K562 (cell line): ENCODE measurements at regions not wholly inside any gene's neighbourhood (a gene's known extent, or its start where the extent isn't known, plus 50 kb on each side); places are given as distances from the start of the nearest gene placed in this dataset.

ENCODE experiments used
- ATAC-seq: fragments of 200-7000 bp; cut with Tn5 transposase; 3 replicates; pipeline ENCODE4 v1.9.1; 2020; ENCODE audit warnings: moderate library complexity
- BruUV-seq: library from RNA; stranded (reverse); fragments of 400-500 nt; replicated peaks from 2 replicates; lab custom pipeline; 2021; lab: Mats Ljungman, UMichigan
- CTCF ChIA-PET: fragments of 300-600 bp; formaldehyde crosslinking; extraction: SDS; loops from one replicate; lab custom pipeline; 2021; ENCODE audit warnings: low intra/inter-chr PET ratio; lab: Yijun Ruan, JAX
- POLR2A ChIA-PET: fragments of 300-600, 350-650 bp; sonication (Branson Sonifier 250); formaldehyde crosslinking; extraction: SDS; loops from one replicate; lab custom pipeline; 2021; ENCODE audit warnings: antibody characterized with exemption, inconsistent platforms; lab: Yijun Ruan, JAX
- DNase-seq, 4 experiments: peaks; one replicate each; pipeline versions ENCODE4 v3.0.0 to v3.0.0-alpha.2; 2011 to 2018; ENCODE audit warnings: low spot score in 3 of 4, mixed read lengths in 3 of 4; ENCODE audit errors: extremely low read depth in 1 of 4
- FAIRE-seq: peaks from 2 replicates; lab custom pipeline; 2011; peaks lifted over from hg19 to GRCh38; lab: Jason Lieb, UNC
- H2AFZ ChIP-seq: 2 replicates; pipeline ENCODE4 v1.6.0; 2011; ENCODE audit warnings: low read depth, low read length, control low read depth, inconsistent platforms
- H3K27ac ChIP-seq: fragments of 200-600 bp; 3 replicates; pipeline ENCODE4 v1.8.0; 2011; ENCODE audit warnings: low read depth, mild to moderate bottlenecking, control low read depth, inconsistent platforms, low read length, moderate library complexity, mixed read lengths; ENCODE audit errors: extremely low read depth
- H3K27me3 ChIP-seq, 2 experiments: fragments of 300-600 bp in 1 of 2; 2 replicates in 1 of 2; 3 replicates in 1 of 2; pipeline versions ENCODE4 v1.6.0 to v1.8.0; 2011; ENCODE audit warnings: inconsistent platforms in 2 of 2, low read length in 2 of 2, mild to moderate bottlenecking in 1 of 2, mixed read lengths in 1 of 2, moderate library complexity in 1 of 2; ENCODE audit not compliant: control insufficient read depth in 2 of 2, insufficient read depth in 2 of 2
- H3K36me3 ChIP-seq: fragments of 300-600 bp; 3 replicates; pipeline ENCODE4 v1.8.0; 2011; ENCODE audit warnings: mild to moderate bottlenecking, low read length, inconsistent platforms; ENCODE audit not compliant: control insufficient read depth, insufficient read depth
- H3K4me1 ChIP-seq, 2 experiments: fragments of 200-600 bp in 1 of 2; replicated peaks in 1 of 2; 2 replicates in 1 of 2; 3 replicates in 1 of 2; pipeline versions ENCODE4 v1.5.1 to v1.8.0; 2011; ENCODE audit warnings: inconsistent platforms in 2 of 2, low read length in 2 of 2, mild to moderate bottlenecking in 1 of 2, mixed read lengths in 1 of 2, moderate library complexity in 1 of 2; ENCODE audit not compliant: control insufficient read depth in 2 of 2, insufficient read depth in 2 of 2
- H3K4me2 ChIP-seq: 2 replicates; pipeline ENCODE4 v1.6.1; 2011; ENCODE audit warnings: low read length, control low read depth, inconsistent platforms, mixed read lengths; ENCODE audit not compliant: insufficient read depth
- H3K4me3 ChIP-seq: fragments of 200-600 bp; sonication (generic), shearing (Covaris generic); 2 replicates; pipeline ENCODE4 v1.5.1; 2016; ENCODE audit warnings: control low read depth, inconsistent platforms
- H3K79me2 ChIP-seq: fragments of 200-600 bp; 3 replicates; pipeline ENCODE4 v1.8.0; 2011; ENCODE audit warnings: low read length, inconsistent platforms; ENCODE audit not compliant: control insufficient read depth, insufficient read depth
- H3K9ac ChIP-seq, 2 experiments: 2 replicates each; pipeline versions ENCODE4 v1.6.0 to v1.6.1; 2011; ENCODE audit warnings: low read depth in 2 of 2, low read length in 2 of 2, control low read depth in 1 of 2, inconsistent platforms in 1 of 2, mild to moderate bottlenecking in 1 of 2, mixed read lengths in 1 of 2; ENCODE audit not compliant: insufficient read depth in 1 of 2
- H3K9me1 ChIP-seq: one replicate; pipeline ENCODE4 v1.6.0; 2011; ENCODE audit warnings: inconsistent platforms, mild to moderate bottlenecking, low read length, moderate library complexity; ENCODE audit not compliant: control insufficient read depth, insufficient read depth
- H3K9me3 ChIP-seq: replicated peaks from 2 replicates; pipeline ENCODE4 v1.5.1; 2011; ENCODE audit warnings: low read depth, low read length, inconsistent platforms; ENCODE audit not compliant: control insufficient read depth, insufficient read depth
- H4K20me1 ChIP-seq: replicated peaks from 2 replicates; pipeline ENCODE4 v1.6.1; 2011; ENCODE audit warnings: low read length, inconsistent platforms, mixed read lengths; ENCODE audit not compliant: control insufficient read depth, insufficient read depth
- CBFA2T2 ChIP-seq: fragments of 450-650 bp; conservative IDR thresholded peaks from 2 replicates; pipeline ENCODE4 v1.6.1; 2017; ENCODE audit warnings: mild to moderate bottlenecking
- GATAD2A ChIP-seq: fragments of 450-650 bp; IDR thresholded peaks from 2 replicates; pipeline ENCODE4 v1.6.1; 2017
- KHSRP ChIP-seq: fragments of 450-650 bp; IDR thresholded peaks from 2 replicates; pipeline ENCODE4 v1.6.1; 2017
- NEUROD1 ChIP-seq: fragments of 150-350 bp; IDR thresholded peaks from 2 replicates; pipeline ENCODE4 v1.6.1; 2014; ENCODE audit warnings: borderline replicate concordance, low read length, low read depth; ENCODE audit not compliant: partially characterized antibody
- POLR2AphosphoS2 ChIP-seq: IDR thresholded peaks from 2 replicates; pipeline ENCODE4 v1.6.1; 2012; ENCODE audit warnings: low read length, improper control_type of control experiment
- SIN3B ChIP-seq: fragments of 450-650 bp; IDR thresholded peaks from 2 replicates; pipeline ENCODE4 v1.6.1; 2017; ENCODE audit warnings: low read depth, mild to moderate bottlenecking, moderate library complexity
- SNRNP70 ChIP-seq: fragments of 200-400 bp; formaldehyde crosslinking; optimal IDR thresholded peaks from 2 replicates; pipeline ENCODE3; 2017; ENCODE audit warnings: low read depth, low read length
- YBX1 ChIP-seq: fragments of 450-650 bp; IDR thresholded peaks from 2 replicates; pipeline ENCODE4 v1.7.1; 2016; ENCODE audit warnings: mild to moderate bottlenecking
- ZEB2 ChIP-seq: fragments of 450-650 bp; IDR thresholded peaks from 2 replicates; pipeline ENCODE4 v1.6.1; 2016
- ZNF217 ChIP-seq: sonication (generic); formaldehyde crosslinking; IDR thresholded peaks from 2 replicates; pipeline ENCODE4 v1.8.0; 2022; ENCODE audit warnings: mild to moderate bottlenecking, missing genetic modification reagents
- ZNF764 ChIP-seq: fragments of 250-450 bp; sonication (Bioruptor Pico); IDR thresholded peaks from 2 replicates; pipeline ENCODE4 v1.4.0; 2020; ENCODE audit warnings: low read depth, mild to moderate bottlenecking, moderate library complexity
- WGBS: fragments of 100-300 bp; shearing (Covaris generic); methylation state at CpG from one replicate; pipeline ENCODE4 v1.1.6; 2016; ENCODE audit warnings: low coverage, mixed read lengths; ENCODE audit not compliant: insufficient coverage; ENCODE audit errors: missing lambda C conversion rate; 5-methylcytosine and 5-hydroxymethylcytosine counted together
- in situ Hi-C: fragments of 300-500 bp; cut with MboI; formaldehyde crosslinking; loops from 4 replicates; pipeline ENCODE4 v1.15.0; 2018; ENCODE audit warnings: inconsistent platforms, mixed read lengths
- intact Hi-C: fragments of 100-400 bp; cut with micrococcal nuclease; formaldehyde crosslinking; loops from 2 replicates; pipeline ENCODE4 v1.14.2; 2022
- TF ChIP-seq, protein P1 (sequence below), 2 experiments: fragments of 450-650 bp; formaldehyde crosslinking in 1 of 2; IDR thresholded peaks; 2 replicates each; pipeline versions ENCODE4 v1.4.0 to v1.6.1; 2014 to 2020; ENCODE audit warnings: mild to moderate bottlenecking in 2 of 2, borderline replicate concordance in 1 of 2, low read depth in 1 of 2
- TF ChIP-seq, protein P2 (sequence below): fragments of 450-650 bp; IDR thresholded peaks from 2 replicates; pipeline ENCODE4 v1.6.1; 2016; ENCODE audit warnings: antibody characterized with exemption
- TF ChIP-seq, protein P3 (sequence below): fragments of 450-650 bp; formaldehyde crosslinking; IDR thresholded peaks from 2 replicates; pipeline ENCODE4 v1.4.0; 2020; ENCODE audit warnings: mild to moderate bottlenecking, moderate library complexity

DNA sequence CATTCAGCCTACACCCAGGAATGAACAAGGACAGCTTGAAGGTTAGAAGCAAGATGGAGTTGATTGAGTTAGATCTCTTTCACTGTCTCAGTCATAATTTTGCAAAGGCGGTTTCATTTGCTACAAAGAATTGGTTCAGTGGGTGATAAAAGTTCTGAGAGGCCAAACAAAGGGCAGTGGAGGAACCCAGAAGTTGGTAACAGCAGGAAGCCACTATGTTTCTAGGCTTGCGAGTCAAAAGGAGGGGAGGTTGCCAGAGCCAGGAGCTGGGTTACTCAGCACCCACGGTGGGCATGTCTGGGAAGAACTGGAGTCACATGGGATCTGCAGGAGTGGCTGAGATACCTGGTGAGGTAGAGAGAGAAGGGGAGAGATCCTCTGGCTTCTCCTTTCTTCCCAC lies 64.2 kb upstream of the MRPS6 start:
- Histone ChIP-seq H3K4me1 (peaks cover 0 to 7% of the 10 kb centered on the region in 2 experiments; a peak in 1 of 5 replicates), H3K27ac (no peak overlapping the region), H3K79me2 (no peaks in the 10 kb centered on the region), H2AFZ (no peak overlapping the region), H3K4me2 (no peak overlapping the region), H3K9me3 (no peaks in the 10 kb centered on the region; the same call in none of the 2 replicates), H3K36me3 (no peaks in the 10 kb centered on the region; the same call in 2 of the 3 replicates), H4K20me1 (no peaks in the 10 kb centered on the region), H3K4me3 (no peak overlapping the region), H3K9ac (no peak overlapping the region), H3K27me3 (peaks cover 2 to 13% of the 10 kb centered on the region in 2 experiments; a peak in 4 of 5 replicates), H3K9me1 (no peaks in the 10 kb centered on the region)
- intact Hi-C loops (no loop called here), in situ Hi-C loops (no loop called here)
- ChIA-PET CTCF (no interaction called here), POLR2A (interaction anchor here (0.6 to 1.4 kb wide), 4 partner anchors 9 to 256 kb away, joined by 3 to 6 read pairs (median 3); no protein-coding TSS in a partner anchor)
- no TSS peak for BruUV-seq
- ATAC-seq (no peak), FAIRE-seq (no peak), DNase-seq (no peak)
- TF ChIP-seq NEUROD1 (no peak), YBX1 (no peak), ZEB2 (no peak), ZNF217 (no peak), GATAD2A (no peak), POLR2AphosphoS2 (no peak), KHSRP (no peak), SIN3B (no peak), CBFA2T2 (no peak), ZNF764 (CRISPR knock-in tag) (no peak), SNRNP70 (no peak)
- TF ChIP-seq, protein P1, sequence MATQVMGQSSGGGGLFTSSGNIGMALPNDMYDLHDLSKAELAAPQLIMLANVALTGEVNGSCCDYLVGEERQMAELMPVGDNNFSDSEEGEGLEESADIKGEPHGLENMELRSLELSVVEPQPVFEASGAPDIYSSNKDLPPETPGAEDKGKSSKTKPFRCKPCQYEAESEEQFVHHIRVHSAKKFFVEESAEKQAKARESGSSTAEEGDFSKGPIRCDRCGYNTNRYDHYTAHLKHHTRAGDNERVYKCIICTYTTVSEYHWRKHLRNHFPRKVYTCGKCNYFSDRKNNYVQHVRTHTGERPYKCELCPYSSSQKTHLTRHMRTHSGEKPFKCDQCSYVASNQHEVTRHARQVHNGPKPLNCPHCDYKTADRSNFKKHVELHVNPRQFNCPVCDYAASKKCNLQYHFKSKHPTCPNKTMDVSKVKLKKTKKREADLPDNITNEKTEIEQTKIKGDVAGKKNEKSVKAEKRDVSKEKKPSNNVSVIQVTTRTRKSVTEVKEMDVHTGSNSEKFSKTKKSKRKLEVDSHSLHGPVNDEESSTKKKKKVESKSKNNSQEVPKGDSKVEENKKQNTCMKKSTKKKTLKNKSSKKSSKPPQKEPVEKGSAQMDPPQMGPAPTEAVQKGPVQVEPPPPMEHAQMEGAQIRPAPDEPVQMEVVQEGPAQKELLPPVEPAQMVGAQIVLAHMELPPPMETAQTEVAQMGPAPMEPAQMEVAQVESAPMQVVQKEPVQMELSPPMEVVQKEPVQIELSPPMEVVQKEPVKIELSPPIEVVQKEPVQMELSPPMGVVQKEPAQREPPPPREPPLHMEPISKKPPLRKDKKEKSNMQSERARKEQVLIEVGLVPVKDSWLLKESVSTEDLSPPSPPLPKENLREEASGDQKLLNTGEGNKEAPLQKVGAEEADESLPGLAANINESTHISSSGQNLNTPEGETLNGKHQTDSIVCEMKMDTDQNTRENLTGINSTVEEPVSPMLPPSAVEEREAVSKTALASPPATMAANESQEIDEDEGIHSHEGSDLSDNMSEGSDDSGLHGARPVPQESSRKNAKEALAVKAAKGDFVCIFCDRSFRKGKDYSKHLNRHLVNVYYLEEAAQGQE (IDR thresholded peaks at IDR 0.05; ENCODE audit: borderline replicate concordance), result no peak
- TF ChIP-seq, protein P1 (CRISPR knock-in tag; IDR thresholded peaks at IDR 0.05; ENCODE audit: low read depth), result no peak
- TF ChIP-seq, protein P2, sequence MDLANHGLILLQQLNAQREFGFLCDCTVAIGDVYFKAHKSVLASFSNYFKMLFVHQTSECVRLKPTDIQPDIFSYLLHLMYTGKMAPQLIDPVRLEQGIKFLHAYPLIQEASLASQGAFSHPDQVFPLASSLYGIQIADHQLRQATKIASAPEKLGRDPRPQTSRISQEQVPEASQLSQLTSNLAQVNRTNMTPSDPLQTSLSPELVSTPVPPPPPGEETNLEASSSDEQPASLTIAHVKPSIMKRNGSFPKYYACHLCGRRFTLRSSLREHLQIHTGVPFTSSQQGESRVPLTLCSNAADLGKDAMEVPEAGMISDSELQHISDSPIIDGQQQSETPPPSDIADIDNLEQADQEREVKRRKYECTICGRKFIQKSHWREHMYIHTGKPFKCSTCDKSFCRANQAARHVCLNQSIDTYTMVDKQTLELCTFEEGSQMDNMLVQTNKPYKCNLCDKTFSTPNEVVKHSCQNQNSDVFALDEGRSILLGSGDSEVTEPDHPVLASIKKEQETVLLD, result no peak
- TF ChIP-seq, protein P3, sequence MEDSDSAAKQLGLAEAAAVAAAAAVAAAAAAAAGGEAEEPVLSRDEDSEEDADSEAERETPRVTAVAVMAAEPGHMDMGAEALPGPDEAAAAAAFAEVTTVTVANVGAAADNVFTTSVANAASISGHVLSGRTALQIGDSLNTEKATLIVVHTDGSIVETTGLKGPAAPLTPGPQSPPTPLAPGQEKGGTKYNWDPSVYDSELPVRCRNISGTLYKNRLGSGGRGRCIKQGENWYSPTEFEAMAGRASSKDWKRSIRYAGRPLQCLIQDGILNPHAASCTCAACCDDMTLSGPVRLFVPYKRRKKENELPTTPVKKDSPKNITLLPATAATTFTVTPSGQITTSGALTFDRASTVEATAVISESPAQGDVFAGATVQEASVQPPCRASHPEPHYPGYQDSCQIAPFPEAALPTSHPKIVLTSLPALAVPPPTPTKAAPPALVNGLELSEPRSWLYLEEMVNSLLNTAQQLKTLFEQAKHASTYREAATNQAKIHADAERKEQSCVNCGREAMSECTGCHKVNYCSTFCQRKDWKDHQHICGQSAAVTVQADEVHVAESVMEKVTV (CRISPR knock-in tag), result no peak
- 7% methylated on average over 3 of the region's 3 CpGs for WGBS
